GM18868 (cell line): ENCODE measurements at regions not wholly inside any gene's neighbourhood (a gene's known extent, or its start where the extent isn't known, plus 50 kb on each side); places are given as distances from the start of the nearest gene placed in this dataset.
"Not testable (repeated sequence)": the region's sequence is repeated elsewhere in the genome, so short reads cannot be mapped to it uniquely, and the experiment has no call there.

ENCODE experiments used
- ATAC-seq: cut with Tn5 transposase; IDR thresholded peaks from one replicate; pipeline ENCODE4 v1.9.1; 2021; ENCODE audit warnings: mild to moderate bottlenecking, moderate library complexity; ENCODE audit not compliant: unreplicated experiment

DNA sequence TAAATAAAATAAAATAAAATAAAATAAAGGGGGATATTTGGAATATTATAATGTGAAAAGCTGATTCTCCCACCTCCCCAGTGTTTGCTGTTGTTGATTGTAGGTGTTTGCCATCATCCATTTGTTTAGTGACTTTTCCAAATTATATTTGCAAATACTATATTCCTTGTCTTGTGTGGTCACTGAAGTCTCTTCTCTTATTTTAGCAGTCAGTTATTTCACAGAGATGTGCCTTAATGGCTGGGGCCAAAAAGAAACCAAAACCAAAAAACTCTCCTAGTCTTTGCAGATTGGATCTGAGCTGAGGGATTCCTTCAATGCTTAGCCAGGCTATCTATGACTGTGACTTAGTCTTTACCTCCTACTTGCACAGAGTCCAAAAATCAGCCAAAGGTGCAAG is 70.9 kb upstream of the ZNF169 start:
- ATAC-seq: no peak

DNA sequence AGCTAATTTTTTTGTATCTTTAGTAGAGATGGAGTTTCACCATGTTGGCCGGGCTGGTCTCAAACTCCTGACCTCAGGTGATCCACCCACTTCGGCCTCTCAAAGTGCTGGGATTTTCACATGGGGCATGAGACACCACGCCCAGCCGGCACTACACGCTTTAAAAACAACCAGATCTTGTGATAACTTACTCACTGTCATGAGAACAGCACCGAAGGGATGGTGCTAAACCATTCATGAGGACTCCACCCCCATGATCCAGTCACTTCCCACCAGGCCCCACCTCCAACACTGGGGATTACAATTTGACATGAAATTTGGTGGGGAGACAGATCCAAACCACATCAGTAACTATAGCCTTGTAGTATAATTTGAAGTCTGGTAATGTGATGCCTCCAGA is 67.4 kb upstream of the ZNF169 start:
- ATAC-seq: not testable (repeated sequence)

DNA sequence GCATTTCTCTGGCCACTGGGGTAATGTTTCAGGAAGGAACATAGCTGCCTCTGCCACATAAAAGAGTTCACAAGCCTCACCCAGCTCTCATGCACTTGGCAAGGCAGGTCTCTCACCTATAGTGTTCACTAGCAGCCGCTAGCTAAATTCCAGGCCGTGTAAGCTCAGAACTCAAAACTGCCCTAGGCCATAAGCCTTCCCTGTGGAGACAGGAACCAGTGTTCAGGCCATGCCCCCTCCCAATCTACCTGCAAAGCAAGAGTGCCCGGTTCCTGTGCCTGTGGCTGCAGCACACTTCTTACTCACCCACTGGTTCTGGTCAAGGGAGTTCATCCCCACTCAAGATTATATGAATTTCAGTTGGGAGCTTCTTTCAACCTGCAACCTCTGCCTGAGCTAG is 60.7 kb upstream of the ZNF169 start:
- no peak for ATAC-seq

DNA sequence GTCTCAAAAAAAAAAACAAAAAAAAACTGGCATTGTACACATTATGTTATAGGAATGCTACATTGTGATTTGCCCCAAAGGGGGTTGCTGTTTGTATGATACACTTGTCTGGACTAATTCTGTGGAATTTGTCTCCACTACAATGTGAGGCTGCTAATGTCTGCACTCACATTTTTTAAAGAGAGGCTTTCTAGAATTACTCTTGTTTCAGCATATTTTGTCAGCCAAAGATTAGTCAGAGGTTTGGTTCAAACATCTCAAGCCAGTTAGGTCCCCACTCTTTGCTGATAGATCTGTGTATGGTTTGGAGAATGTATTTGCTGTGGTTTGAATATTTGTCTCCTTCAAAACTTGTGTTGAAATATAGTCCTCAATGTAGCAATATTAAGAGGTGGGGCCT is 59.3 kb upstream of the ZNF169 start:
- no peak for ATAC-seq

DNA sequence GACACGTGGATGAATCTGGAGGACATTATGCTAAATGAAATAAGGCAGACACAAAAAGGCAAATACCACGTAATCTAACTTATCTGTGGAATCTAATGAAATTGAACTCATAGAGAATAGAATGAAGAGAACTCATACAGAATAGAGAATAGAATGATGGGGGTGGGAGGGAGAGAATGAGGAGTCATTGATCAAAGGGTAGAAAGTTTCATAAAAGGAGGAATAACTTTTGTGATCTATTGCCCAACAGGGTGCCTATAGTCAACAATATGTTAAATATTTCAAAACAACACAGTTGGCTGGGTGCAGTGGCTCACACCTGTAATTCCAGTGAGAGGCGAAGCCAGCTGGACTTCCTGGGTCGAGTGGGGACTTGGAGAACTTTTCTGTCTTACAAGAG is 54.9 kb upstream of the ZNF169 start:
- ATAC-seq: no peak

DNA sequence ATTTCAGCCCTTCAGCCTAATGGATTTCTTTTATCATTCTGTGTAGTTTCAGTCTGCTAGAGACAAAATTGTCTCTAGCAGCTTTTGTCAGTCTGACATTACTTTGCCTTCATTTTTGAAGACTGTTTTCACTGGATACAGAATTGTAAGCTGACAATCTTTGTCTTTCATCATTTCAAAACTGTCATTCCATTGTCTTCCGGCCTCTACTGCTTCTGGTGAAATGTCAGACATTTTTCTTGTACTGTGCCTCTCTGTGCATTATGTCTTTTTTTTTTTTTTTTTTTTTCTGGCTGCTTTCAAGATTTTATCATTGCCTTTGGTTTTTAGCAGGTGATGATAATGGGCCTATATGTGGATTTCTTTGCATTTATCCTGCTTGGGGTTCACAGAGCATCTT is 51.3 kb upstream of the ZNF169 start:
- no peak for ATAC-seq
